Hepatic stellate cell (primary cell): ENCODE measurements at regions not wholly inside any gene's neighbourhood (a gene's known extent, or its start where the extent isn't known, plus 50 kb on each side); places are given as distances from the start of the nearest gene placed in this dataset.
"Not testable (repeated sequence)": the region's sequence is repeated elsewhere in the genome, so short reads cannot be mapped to it uniquely, and the experiment has no call there.

Experiments
- DNase-seq: peaks from one replicate; pipeline ENCODE4 v3.0.0; 2011; ENCODE audit warnings: low spot score

GRCh38 chr5:92879806-92880543 lies 701.0 kb downstream of the NR2F1-AS1 start:
- DNase-seq: no peak

GRCh38 chr5:92874790-92875189 lies 706.2 kb downstream of the NR2F1-AS1 start:
- no peak for DNase-seq

GRCh38 chr5:92868442-92868841 lies 712.6 kb downstream of the NR2F1-AS1 start:
- no peak for DNase-seq

GRCh38 chr5:92864591-92864990 lies 716.4 kb downstream of the NR2F1-AS1 start:
- no peak for DNase-seq

- no peak for DNase-seq
These were observed 717.4 kb downstream of the NR2F1-AS1 start for GRCh38 chr5:92863666-92864065.

- no peak for DNase-seq
These were observed 719.3 kb downstream of the NR2F1-AS1 start for GRCh38 chr5:92861531-92862285.

- DNase-seq: no peak
These were observed 721.0 kb downstream of the NR2F1-AS1 start for GRCh38 chr5:92860061-92860460.

- no peak for DNase-seq
These were observed 728.8 kb downstream of the NR2F1-AS1 start for GRCh38 chr5:92852219-92852618.

- no peak for DNase-seq
These were observed 730.1 kb downstream of the NR2F1-AS1 start for GRCh38 chr5:92850886-92851285.

- no peak for DNase-seq
These were observed 731.3 kb downstream of the NR2F1-AS1 start for GRCh38 chr5:92849756-92850155.

- no peak for DNase-seq
These were observed 739.3 kb downstream of the NR2F1-AS1 start for GRCh38 chr5:92841604-92842155.

GRCh38 chr5:92838253-92838652 lies 742.8 kb downstream of the NR2F1-AS1 start:
- no peak for DNase-seq

GRCh38 chr5:92836855-92837755 lies 743.9 kb downstream of the NR2F1-AS1 start:
- DNase-seq: peak; percentile 13

- DNase-seq: no peak
These were observed 745.3 kb downstream of the NR2F1-AS1 start for GRCh38 chr5:92835712-92836111.

- DNase-seq: not testable (repeated sequence)
These were observed 757.5 kb downstream of the NR2F1-AS1 start for GRCh38 chr5:92823551-92823950.

- DNase-seq: no peak
These were observed 758.8 kb downstream of the NR2F1-AS1 start for GRCh38 chr5:92822183-92822582.

GRCh38 chr5:92809855-92810465 lies 771.1 kb downstream of the NR2F1-AS1 start:
- DNase-seq: no peak

GRCh38 chr5:92808474-92808873 lies 772.5 kb downstream of the NR2F1-AS1 start:
- DNase-seq: no peak

GRCh38 chr5:92807085-92807484 lies 773.9 kb downstream of the NR2F1-AS1 start:
- no peak for DNase-seq

- DNase-seq: no peak
These were observed 775.6 kb downstream of the NR2F1-AS1 start for GRCh38 chr5:92805446-92805845.

GRCh38 chr5:92801911-92802310 lies 779.1 kb downstream of the NR2F1-AS1 start:
- DNase-seq: no peak

GRCh38 chr5:92800365-92800764 lies 780.7 kb downstream of the NR2F1-AS1 start:
- no peak for DNase-seq
